ENCODE measurements at regions not wholly inside any gene's neighbourhood (a gene's known extent, or its start where the extent isn't known, plus 50 kb on each side); places are given as distances from the start of the nearest gene placed in this dataset.

DNA sequence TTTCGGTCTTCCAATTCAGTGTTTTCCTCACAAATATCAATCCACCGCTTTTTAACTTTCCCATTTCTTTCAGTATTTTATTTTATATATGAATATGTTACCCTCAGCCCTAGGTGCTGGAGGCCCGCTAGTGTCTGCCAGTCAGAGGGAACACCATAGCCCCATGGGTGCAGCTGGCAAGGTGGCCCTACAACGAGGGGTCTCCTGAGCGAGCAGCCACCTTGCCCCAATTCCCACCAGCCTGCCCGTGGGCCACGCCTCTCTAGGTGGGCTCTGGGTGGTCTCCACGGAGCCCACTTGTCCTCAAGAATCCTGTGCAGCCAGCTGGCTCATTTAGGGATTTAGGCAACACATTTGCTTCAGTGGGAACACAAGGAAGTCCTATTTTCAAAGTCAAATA lies 72.5 kb upstream of the RGPD5 start:
- TF ChIP-seq, protein P1, sequence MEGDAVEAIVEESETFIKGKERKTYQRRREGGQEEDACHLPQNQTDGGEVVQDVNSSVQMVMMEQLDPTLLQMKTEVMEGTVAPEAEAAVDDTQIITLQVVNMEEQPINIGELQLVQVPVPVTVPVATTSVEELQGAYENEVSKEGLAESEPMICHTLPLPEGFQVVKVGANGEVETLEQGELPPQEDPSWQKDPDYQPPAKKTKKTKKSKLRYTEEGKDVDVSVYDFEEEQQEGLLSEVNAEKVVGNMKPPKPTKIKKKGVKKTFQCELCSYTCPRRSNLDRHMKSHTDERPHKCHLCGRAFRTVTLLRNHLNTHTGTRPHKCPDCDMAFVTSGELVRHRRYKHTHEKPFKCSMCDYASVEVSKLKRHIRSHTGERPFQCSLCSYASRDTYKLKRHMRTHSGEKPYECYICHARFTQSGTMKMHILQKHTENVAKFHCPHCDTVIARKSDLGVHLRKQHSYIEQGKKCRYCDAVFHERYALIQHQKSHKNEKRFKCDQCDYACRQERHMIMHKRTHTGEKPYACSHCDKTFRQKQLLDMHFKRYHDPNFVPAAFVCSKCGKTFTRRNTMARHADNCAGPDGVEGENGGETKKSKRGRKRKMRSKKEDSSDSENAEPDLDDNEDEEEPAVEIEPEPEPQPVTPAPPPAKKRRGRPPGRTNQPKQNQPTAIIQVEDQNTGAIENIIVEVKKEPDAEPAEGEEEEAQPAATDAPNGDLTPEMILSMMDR (IDR thresholded peaks at IDR 0.05), result no peak
- TF ChIP-seq POLR2A (IDR thresholded peaks at IDR 0.05), result no peak

Data from lower leg skin (tissue), 3 donors.